ENCODE measurements at regions not wholly inside any gene's neighbourhood (a gene's known extent, or its start where the extent isn't known, plus 50 kb on each side); places are given as distances from the start of the nearest gene placed in this dataset.

GRCh38 chr17:71335212-71335611 is 785.6 kb upstream of the SOX9 start:
- DNase-seq (no peak), ATAC-seq (ENCODE audit: low read depth) (no peak)
- Histone ChIP-seq H3K4me2 (replicated peaks; ENCODE audit: low read depth, low read length, poor library complexity, severe bottlenecking) (no peak overlapping the region), H4K20me1 (ENCODE audit: control insufficient read depth, insufficient read depth, low read length, poor library complexity, severe bottlenecking) (no peaks in the 10 kb centered on the region), H3K4me3 (ENCODE audit: control extremely low read depth in 1 of 5, extremely low read depth in 1 of 5, insufficient read depth in 1 of 5, low read depth in 2 of 5, low read length in 4 of 5) (no peak overlapping the region), H3K27ac (ENCODE audit: low read length in 2 of 2) (no peak overlapping the region), H3K4me1 (ENCODE audit: control insufficient read depth in 2 of 2, insufficient read depth in 2 of 2, low read length in 2 of 2) (no peaks in the 10 kb centered on the region), H3K27me3 (replicated peaks in 1 of 4; ENCODE audit: control extremely low read depth in 1 of 4, control insufficient read depth in 3 of 4, insufficient read depth in 4 of 4, low read length in 3 of 4) (no peaks in the 10 kb centered on the region), H3K9ac (ENCODE audit: low read length) (no peak overlapping the region), H3K36me3 (replicated peaks in 1 of 2; ENCODE audit: control extremely low read depth in 1 of 2, control insufficient read depth in 1 of 2, extremely low read depth in 1 of 2, insufficient read depth in 2 of 2, low read length in 1 of 2) (no peaks in the 10 kb centered on the region), H3K9me3 (ENCODE audit: control extremely low read depth in 1 of 3, control insufficient read depth in 2 of 3, insufficient read depth in 1 of 3, low read length in 2 of 3) (no peaks in the 10 kb centered on the region), H2AFZ (ENCODE audit: insufficient read depth, low read depth, low read length, poor library complexity, severe bottlenecking) (no peak overlapping the region), H3K79me2 (ENCODE audit: control insufficient read depth, insufficient read depth, low read length) (no peaks in the 10 kb centered on the region)
- ChIA-PET CTCF (no interaction called here), POLR2A (no interaction called here)
- Mint-ChIP-seq H3K4me1 (no peaks in the 10 kb centered on the region), H3K27me3 (no peaks in the 10 kb centered on the region), H3K9me3 (ENCODE audit: insufficient read depth) (no peaks in the 10 kb centered on the region), H3K4me3 (no peak overlapping the region), H3K27ac (no peak overlapping the region)
- TF ChIP-seq CTCF (IDR thresholded peaks at IDR 0.05) (no peak), EZH2 (IDR thresholded peaks at IDR 0.05; ENCODE audit: borderline replicate concordance, insufficient read depth, low read depth, low read length, poor library complexity, severe bottlenecking) (no peak)
- intact Hi-C loops (cut with micrococcal nuclease): no loop called here

- no peaks in the 10 kb centered on the region for H3K79me2 ChIP-seq (ENCODE audit: control insufficient read depth, insufficient read depth, low read length)
- Mint-ChIP-seq H3K27ac (no peak overlapping the region), H3K4me1 (no peaks in the 10 kb centered on the region), H3K4me3 (no peak overlapping the region), H3K27me3 (no peaks in the 10 kb centered on the region), H3K9me3 (ENCODE audit: insufficient read depth) (peaks cover 3% of the 10 kb centered on the region)
- no peak for TF ChIP-seq EZH2 (IDR thresholded peaks at IDR 0.05; ENCODE audit: borderline replicate concordance, insufficient read depth, low read depth, low read length, poor library complexity, severe bottlenecking)
- TF ChIP-seq CTCF (IDR thresholded peaks at IDR 0.05): no peak
- POLR2A ChIA-PET: no interaction called here
- H3K27ac ChIP-seq (ENCODE audit: low read length in 2 of 2): no peak overlapping the region
- no peaks in the 10 kb centered on the region for H3K9me3 ChIP-seq (ENCODE audit: control extremely low read depth in 1 of 3, control insufficient read depth in 2 of 3, insufficient read depth in 1 of 3, low read length in 2 of 3)
- H3K27me3 ChIP-seq (replicated peaks in 1 of 4; ENCODE audit: control extremely low read depth in 1 of 4, control insufficient read depth in 3 of 4, insufficient read depth in 4 of 4, low read length in 3 of 4): no peaks in the 10 kb centered on the region
- no peaks in the 10 kb centered on the region for H3K36me3 ChIP-seq (replicated peaks in 1 of 2; ENCODE audit: control extremely low read depth in 1 of 2, control insufficient read depth in 1 of 2, extremely low read depth in 1 of 2, insufficient read depth in 2 of 2, low read length in 1 of 2)
- no peak overlapping the region for H3K4me2 ChIP-seq (replicated peaks; ENCODE audit: low read depth, low read length, poor library complexity, severe bottlenecking)
- H3K4me3 ChIP-seq (ENCODE audit: control extremely low read depth in 1 of 5, extremely low read depth in 1 of 5, insufficient read depth in 1 of 5, low read depth in 2 of 5, low read length in 4 of 5): no peak overlapping the region
- no peak for ATAC-seq (ENCODE audit: low read depth)
- no peaks in the 10 kb centered on the region for H3K4me1 ChIP-seq (ENCODE audit: control insufficient read depth in 2 of 2, insufficient read depth in 2 of 2, low read length in 2 of 2)
- intact Hi-C loops (cut with micrococcal nuclease): no loop called here
- no peaks in the 10 kb centered on the region for H4K20me1 ChIP-seq (ENCODE audit: control insufficient read depth, insufficient read depth, low read length, poor library complexity, severe bottlenecking)
- no peak overlapping the region for H2AFZ ChIP-seq (ENCODE audit: insufficient read depth, low read depth, low read length, poor library complexity, severe bottlenecking)
- no peak overlapping the region for H3K9ac ChIP-seq (ENCODE audit: low read length)
- DNase-seq: no peak
- no CpG with 5 or more reads among the region's 2 CpGs for WGBS (ENCODE audit: insufficient coverage)
- CTCF ChIA-PET: no interaction called here
Measured at GRCh38 chr17:71337938-71338337, 782.9 kb upstream of the SOX9 start.

All from B cell (primary cell).